PC-3 (cell line): ENCODE measurements at regions not wholly inside any gene's neighbourhood (a gene's known extent, or its start where the extent isn't known, plus 50 kb on each side); places are given as distances from the start of the nearest gene placed in this dataset.

Experiments
- ATAC-seq: fragments of 200-7000 bp; cut with Tn5 transposase; 2 replicates; pipeline ENCODE4 v1.9.1; 2020; ENCODE audit warnings: mild to moderate bottlenecking, moderate library complexity
- BruUV-seq: library from RNA; stranded (reverse); fragments of 400-500 nt; replicated peaks from 2 replicates; lab custom pipeline; 2021; lab: Mats Ljungman, UMichigan
- CTCF ChIA-PET: fragments of 300-600 bp; sonication (Branson Sonifier 250); formaldehyde crosslinking; loops from one replicate; lab custom pipeline; 2022; ENCODE audit warnings: antibody characterized with exemption; lab: Charles Lee
- POLR2A ChIA-PET: fragments of 300-600 bp; sonication (Branson Sonifier 250); formaldehyde crosslinking; loops from one replicate; lab custom pipeline; 2022; ENCODE audit warnings: antibody characterized with exemption; ENCODE audit not compliant: unreplicated experiment; lab: Charles Lee
- DNase-seq: peaks from one replicate; pipeline ENCODE4 v3.0.0-alpha.2; 2015
- H2AFZ ChIP-seq: fragments of 300-600 bp; sonication (generic); 2 replicates; pipeline ENCODE4 v1.6.0; 2016; ENCODE audit warnings: antibody characterized with exemption, low read length
- H3F3A ChIP-seq: fragments of 300-600 bp; sonication (generic); one replicate; pipeline ENCODE4 v1.6.0; 2017; ENCODE audit warnings: antibody characterized with exemption, low read length, control low read depth, mild to moderate bottlenecking; ENCODE audit not compliant: unreplicated experiment
- H3K27ac ChIP-seq: fragments of 300-600 bp; sonication (generic); 2 replicates; pipeline ENCODE4 v1.5.1; 2016; ENCODE audit warnings: mild to moderate bottlenecking, low read length
- H3K27me3 ChIP-seq: fragments of 300-600 bp; sonication (generic); 2 replicates; pipeline ENCODE4 v1.6.1; 2016; ENCODE audit warnings: low read length, mixed read lengths
- H3K36me3 ChIP-seq: fragments of 300-600 bp; sonication (generic); 2 replicates; pipeline ENCODE4 v1.6.1; 2016; ENCODE audit warnings: low read depth, mixed run types, low read length, mixed read lengths
- H3K4me1 ChIP-seq: fragments of 300-600 bp; sonication (generic); 2 replicates; pipeline ENCODE4 v1.5.1; 2016; ENCODE audit warnings: low read length; ENCODE audit not compliant: insufficient read depth
- H3K4me2 ChIP-seq: fragments of 300-600 bp; sonication (generic); 2 replicates; pipeline ENCODE4 v1.6.0; 2016; ENCODE audit warnings: low read length
- H3K4me3 ChIP-seq: fragments of 300-600 bp; sonication (generic); 2 replicates; pipeline ENCODE4 v1.5.1; 2016; ENCODE audit warnings: mild to moderate bottlenecking, low read length, mixed read lengths
- H3K79me2 ChIP-seq: fragments of 300-600 bp; sonication (generic); 2 replicates; pipeline ENCODE4 v1.6.1; 2017; ENCODE audit warnings: low read length, mixed read lengths
- H3K9ac ChIP-seq: fragments of 300-600 bp; sonication (generic); 2 replicates; pipeline ENCODE4 v1.6.0; 2016; ENCODE audit warnings: mild to moderate bottlenecking, low read length
- H3K9me2 ChIP-seq: fragments of 300-600 bp; sonication (generic); replicated peaks from 2 replicates; pipeline ENCODE4 v1.6.1; 2016; ENCODE audit warnings: mixed run types, low read length, mixed read lengths
- H3K9me3 ChIP-seq: fragments of 300-600 bp; sonication (generic); 2 replicates; pipeline ENCODE4 v1.6.1; 2016; ENCODE audit warnings: low read length, mixed read lengths
- H4K20me1 ChIP-seq: fragments of 300-600 bp; sonication (generic); 2 replicates; pipeline ENCODE4 v1.6.1; 2016; ENCODE audit warnings: low read length, mixed read lengths
- EZH2 ChIP-seq: fragments of 300-600 bp; sonication (generic); IDR thresholded peaks from one replicate; pipeline ENCODE4 v1.6.1; 2017; ENCODE audit warnings: antibody characterized with exemption, mild to moderate bottlenecking, low read length; ENCODE audit not compliant: unreplicated experiment
- EZH2phosphoT487 ChIP-seq: fragments of 300-600 bp; sonication (generic); IDR thresholded peaks from 2 replicates; pipeline ENCODE4 v1.6.1; 2018; ENCODE audit warnings: mild to moderate bottlenecking, antibody characterized with exemption, low read length, borderline replicate concordance
- intact Hi-C: fragments of 100-400 bp; cut with micrococcal nuclease; formaldehyde crosslinking; loops from 2 replicates; pipeline ENCODE4 v1.9.0; 2023
- TF ChIP-seq, protein P1 (sequence below): fragments of 300-600 bp; sonication (generic); conservative IDR thresholded peaks from 2 replicates; pipeline ENCODE4 v1.5.1; 2017; ENCODE audit warnings: antibody characterized with exemption, low read depth, mild to moderate bottlenecking, low read length

DNA sequence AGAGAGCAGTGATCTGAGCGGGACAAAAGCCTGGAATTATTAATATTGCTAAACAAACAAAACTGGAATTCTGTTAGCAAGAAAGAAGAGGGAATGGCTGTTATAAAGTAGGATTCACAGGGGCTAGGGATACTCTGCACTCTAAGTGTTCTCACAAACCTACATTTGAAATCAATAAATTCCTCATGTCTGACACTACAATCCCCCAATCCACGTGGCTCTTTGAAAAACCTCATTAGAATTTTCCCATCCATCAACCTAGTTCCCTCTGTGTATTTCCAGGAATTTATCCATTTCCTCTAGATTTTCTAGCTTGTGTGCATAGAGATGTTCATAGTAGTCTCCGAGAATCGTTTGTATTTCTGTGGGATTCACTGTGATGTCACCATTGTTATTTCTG lies 307.5 kb downstream of the RBM26 start:
- no peaks in the 10 kb centered on the region for H4K20me1 ChIP-seq

GRCh38 chr13:79097201-79097600 lies 308.9 kb downstream of the RBM26 start:
- BruUV-seq = no TSS peak
- peaks cover 20% of the 10 kb centered on the region; the same call in 1 of the 2 replicates for H3K27me3 ChIP-seq
- no peak overlapping the region for H3K9ac ChIP-seq
- no peaks in the 10 kb centered on the region for H4K20me1 ChIP-seq
- H3K4me3 ChIP-seq = no peak overlapping the region
- TF ChIP-seq, protein P1, sequence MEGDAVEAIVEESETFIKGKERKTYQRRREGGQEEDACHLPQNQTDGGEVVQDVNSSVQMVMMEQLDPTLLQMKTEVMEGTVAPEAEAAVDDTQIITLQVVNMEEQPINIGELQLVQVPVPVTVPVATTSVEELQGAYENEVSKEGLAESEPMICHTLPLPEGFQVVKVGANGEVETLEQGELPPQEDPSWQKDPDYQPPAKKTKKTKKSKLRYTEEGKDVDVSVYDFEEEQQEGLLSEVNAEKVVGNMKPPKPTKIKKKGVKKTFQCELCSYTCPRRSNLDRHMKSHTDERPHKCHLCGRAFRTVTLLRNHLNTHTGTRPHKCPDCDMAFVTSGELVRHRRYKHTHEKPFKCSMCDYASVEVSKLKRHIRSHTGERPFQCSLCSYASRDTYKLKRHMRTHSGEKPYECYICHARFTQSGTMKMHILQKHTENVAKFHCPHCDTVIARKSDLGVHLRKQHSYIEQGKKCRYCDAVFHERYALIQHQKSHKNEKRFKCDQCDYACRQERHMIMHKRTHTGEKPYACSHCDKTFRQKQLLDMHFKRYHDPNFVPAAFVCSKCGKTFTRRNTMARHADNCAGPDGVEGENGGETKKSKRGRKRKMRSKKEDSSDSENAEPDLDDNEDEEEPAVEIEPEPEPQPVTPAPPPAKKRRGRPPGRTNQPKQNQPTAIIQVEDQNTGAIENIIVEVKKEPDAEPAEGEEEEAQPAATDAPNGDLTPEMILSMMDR = no peak
- TF ChIP-seq EZH2 (no peak), EZH2phosphoT487 (no peak)
- intact Hi-C loops = no loop called here
- H3K27ac ChIP-seq = no peak overlapping the region
- H3K4me2 ChIP-seq = no peak overlapping the region
- CTCF ChIA-PET = no interaction called here
- H3K9me3 ChIP-seq = no peaks in the 10 kb centered on the region
- no peak overlapping the region for H2AFZ ChIP-seq
- ATAC-seq (no peak), DNase-seq (no peak)
- H3K36me3 ChIP-seq = no peaks in the 10 kb centered on the region
- no peaks in the 10 kb centered on the region for H3K4me1 ChIP-seq
- no peaks in the 10 kb centered on the region for H3K9me2 ChIP-seq
- H3F3A ChIP-seq = no peaks in the 10 kb centered on the region
- H3K79me2 ChIP-seq = no peaks in the 10 kb centered on the region
- POLR2A ChIA-PET = no interaction called here

More for the DNA sequence above, 307.5 kb downstream of the RBM26 start:
- no peak overlapping the region for H2AFZ ChIP-seq
- H3K4me1 ChIP-seq = no peaks in the 10 kb centered on the region
- DNase-seq (no peak), ATAC-seq (no peak)
- H3F3A ChIP-seq = no peaks in the 10 kb centered on the region
- H3K9me3 ChIP-seq = no peaks in the 10 kb centered on the region
- H3K9me2 ChIP-seq = no peaks in the 10 kb centered on the region
- H3K4me2 ChIP-seq = no peak overlapping the region
- no peak overlapping the region for H3K9ac ChIP-seq
- ChIA-PET CTCF (no interaction called here), POLR2A (no interaction called here)
- intact Hi-C loops = no loop called here
- BruUV-seq = no TSS peak
- no peaks in the 10 kb centered on the region for H3K79me2 ChIP-seq
- H3K36me3 ChIP-seq = no peaks in the 10 kb centered on the region
- H3K27ac ChIP-seq = no peak overlapping the region
- TF ChIP-seq EZH2phosphoT487 = no peak
- TF ChIP-seq, protein P1 = no peak
- no peak for TF ChIP-seq EZH2
- peaks cover 20% of the 10 kb centered on the region; the same call in 1 of the 2 replicates for H3K27me3 ChIP-seq
- H3K4me3 ChIP-seq = no peak overlapping the region

DNA sequence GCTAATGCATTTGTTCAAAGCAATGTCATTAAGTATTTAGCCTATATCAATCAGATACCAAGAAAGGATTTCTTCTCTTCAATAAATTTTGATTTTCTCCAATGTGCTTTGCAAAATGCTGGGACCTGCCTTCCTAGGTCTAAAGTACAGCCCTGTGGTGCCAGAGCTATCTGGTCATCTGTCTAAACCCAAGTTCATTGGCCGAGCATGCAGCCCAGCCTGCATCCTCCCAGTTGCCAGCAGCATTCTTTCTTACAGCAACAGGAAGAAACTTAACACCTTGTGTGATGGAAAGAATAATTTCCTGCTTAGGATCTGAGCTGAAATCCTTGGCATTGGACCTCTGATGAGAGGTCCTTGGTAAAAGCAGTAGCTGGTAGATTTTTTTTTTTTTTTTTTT lies 310.0 kb downstream of the RBM26 start:
- intact Hi-C loops = no loop called here
- H3K9me3 ChIP-seq = no peaks in the 10 kb centered on the region
- ATAC-seq (no peak), DNase-seq (no peak)
- H3K4me2 ChIP-seq = no peak overlapping the region
- H3K4me1 ChIP-seq = no peaks in the 10 kb centered on the region
- ChIA-PET POLR2A (no interaction called here), CTCF (no interaction called here)
- no peaks in the 10 kb centered on the region for H3F3A ChIP-seq
- H3K9ac ChIP-seq = no peak overlapping the region
- H3K27ac ChIP-seq = no peak overlapping the region
- H3K36me3 ChIP-seq = no peaks in the 10 kb centered on the region
- H2AFZ ChIP-seq = no peak overlapping the region
- no peaks in the 10 kb centered on the region for H4K20me1 ChIP-seq
- BruUV-seq = no TSS peak
- H3K27me3 ChIP-seq = peaks cover 20% of the 10 kb centered on the region; the same call in 1 of the 2 replicates
- H3K79me2 ChIP-seq = no peaks in the 10 kb centered on the region
- H3K9me2 ChIP-seq = no peaks in the 10 kb centered on the region
- no peak overlapping the region for H3K4me3 ChIP-seq
- TF ChIP-seq EZH2phosphoT487 (no peak), EZH2 (no peak)
- TF ChIP-seq, protein P1 = no peak
